HL-60/S4 treated with phorbol 12-myristate 13-acetate at 8.2 ng/mL for 4 days and 3 days (cell line): ENCODE measurements at regions not wholly inside any gene's neighbourhood (a gene's known extent, or its start where the extent isn't known, plus 50 kb on each side); places are given as distances from the start of the nearest gene placed in this dataset.
"Not testable (repeated sequence)": the region's sequence is repeated elsewhere in the genome, so short reads cannot be mapped to it uniquely, and the experiment has no call there.

Experiments used
- in situ Hi-C: fragments of 300-500 bp; cut with MboI; formaldehyde crosslinking; loops from 2 replicates; pipeline ENCODE4 v1.15.0; 2022; ENCODE audit warnings: low sequenced_read_pairs

DNA sequence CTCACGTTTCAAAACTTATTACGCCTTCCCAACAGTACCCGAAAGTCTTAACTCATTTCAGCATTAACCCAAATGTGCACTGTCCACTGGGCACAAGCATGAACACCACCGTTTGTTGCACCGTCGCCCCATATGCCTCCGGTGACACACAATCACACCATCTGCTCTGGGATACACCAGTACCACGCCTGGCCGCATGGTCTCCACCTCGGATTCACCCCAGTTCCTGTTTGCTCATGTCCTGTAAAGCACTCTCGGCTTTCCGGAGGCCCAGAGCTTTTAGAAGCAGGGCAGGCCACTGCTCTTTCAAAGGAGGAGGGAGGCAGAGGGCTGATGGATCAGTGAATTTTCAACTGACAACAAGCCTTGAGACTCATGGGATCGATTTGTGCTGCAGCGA, 1570.0 kb upstream of the DEFB115 start:
- in situ Hi-C loops = no loop called here

DNA sequence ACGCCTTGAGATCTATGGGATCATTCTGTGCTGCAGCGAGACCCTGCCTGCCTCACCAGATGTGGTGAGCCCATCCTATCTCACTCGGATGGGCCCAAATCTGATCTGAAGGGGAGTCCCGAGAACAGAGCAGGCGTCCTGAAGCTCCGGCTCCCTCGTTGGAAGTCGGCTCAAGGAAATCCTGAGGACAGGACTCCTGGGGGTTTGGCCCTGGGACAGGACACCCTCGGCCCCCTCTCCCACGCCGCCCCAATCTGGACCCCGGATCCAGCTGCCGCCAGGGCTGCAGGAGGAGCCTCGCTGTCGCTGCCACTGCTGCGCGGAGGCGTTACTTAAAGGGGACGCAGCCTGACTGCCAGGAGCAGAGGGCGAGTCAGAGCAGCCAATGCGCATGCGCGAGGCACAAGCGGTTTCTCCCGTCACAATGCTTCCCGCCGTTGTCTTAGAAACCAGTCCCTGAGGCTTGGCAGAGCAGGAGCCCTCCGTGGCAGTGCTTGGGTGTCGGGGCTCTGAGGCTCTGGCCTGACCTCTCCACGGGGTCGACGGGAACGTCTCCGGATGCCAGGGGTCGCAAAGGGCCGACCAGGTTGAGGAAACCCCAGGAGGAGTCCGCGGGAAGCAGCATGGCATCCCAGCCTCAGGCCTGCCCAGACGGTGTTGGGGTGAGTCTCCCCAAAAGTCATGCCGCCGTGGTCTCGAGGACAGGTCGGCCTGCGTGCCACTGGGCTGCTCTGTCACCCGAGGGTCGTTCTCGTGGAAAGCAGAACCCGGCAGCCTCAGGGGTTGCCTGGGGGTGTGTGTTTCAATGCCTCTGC, 1567.8 kb upstream of the DEFB115 start:
- in situ Hi-C loops = no loop called here

DNA sequence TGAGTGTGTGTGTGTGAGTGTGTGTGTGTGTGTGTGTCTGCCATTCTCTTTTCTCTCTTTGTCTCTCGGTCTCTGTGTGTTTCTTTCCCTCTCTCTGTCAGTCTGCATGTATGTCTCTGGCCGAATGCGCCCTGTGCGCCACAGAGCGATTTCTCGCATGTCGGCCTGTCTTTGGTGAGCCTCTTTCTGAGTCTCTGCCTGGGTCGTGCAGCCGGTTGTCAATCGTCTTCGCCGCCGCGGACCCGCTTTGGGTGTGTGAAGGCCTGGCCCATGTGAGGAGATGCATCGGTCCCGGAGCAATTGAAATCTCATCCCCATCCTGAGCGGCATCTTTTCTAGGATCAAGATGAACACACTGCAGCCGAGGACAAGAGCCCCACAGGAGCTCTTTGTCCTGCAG, 1567.2 kb upstream of the DEFB115 start:
- in situ Hi-C loops = no loop called here

DNA sequence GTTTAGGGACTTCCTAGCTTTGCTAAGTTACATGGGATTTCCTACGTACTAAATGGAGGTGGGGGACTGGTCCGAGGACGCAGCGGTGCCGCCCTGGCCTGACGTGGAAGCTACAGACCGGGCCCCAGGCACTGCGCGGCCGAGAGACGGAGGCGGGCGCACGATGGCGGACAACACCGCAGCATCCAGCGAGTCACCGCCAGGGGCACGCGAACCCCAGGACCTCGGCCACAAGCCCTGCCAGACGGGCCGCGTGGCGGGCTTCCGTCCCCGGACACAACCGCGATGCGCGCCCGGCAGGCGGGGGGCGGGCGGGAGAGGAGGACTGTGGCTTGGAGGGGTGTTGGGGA, 1516.9 kb upstream of the DEFB115 start:
- in situ Hi-C loops = no loop called here

DNA sequence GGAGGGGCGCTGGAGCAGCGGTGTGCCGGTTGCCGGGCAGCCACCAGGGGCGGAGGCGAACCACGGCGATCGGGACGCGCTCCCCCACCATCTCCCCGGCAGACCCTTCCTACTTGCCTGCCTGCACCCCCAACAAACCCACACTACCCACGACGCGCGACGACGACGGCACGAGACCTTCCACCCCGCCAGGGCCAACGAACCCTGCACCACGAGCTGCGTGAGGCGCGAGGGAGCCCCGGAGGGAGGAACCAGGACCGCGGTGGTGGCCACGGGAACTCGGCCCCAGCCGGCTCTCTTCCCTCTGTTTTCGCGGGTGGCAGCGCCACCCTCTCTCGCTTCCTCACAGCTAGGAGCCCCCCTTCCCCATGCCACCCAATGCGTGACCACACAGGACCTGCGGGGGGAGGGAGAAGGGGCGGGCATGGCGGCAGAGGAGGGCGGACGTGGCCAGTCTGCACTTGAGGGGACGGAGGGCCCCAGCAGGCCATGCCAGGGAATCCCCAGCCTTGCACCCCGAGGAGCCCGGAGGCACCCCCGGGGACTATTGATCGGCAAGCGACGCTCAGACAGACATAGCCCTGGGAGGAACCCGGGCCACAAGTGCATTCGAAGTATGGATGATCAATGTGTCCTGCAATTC, 1516.4 kb upstream of the DEFB115 start:
- in situ Hi-C loops = no loop called here

GRCh38 chr20:29741594-29741893, 1515.9 kb upstream of the DEFB115 start:
- in situ Hi-C loops = no loop called here

- in situ Hi-C loops = no loop called here
These were observed 1515.4 kb upstream of the DEFB115 start for GRCh38 chr20:29741894-29742698.

DNA sequence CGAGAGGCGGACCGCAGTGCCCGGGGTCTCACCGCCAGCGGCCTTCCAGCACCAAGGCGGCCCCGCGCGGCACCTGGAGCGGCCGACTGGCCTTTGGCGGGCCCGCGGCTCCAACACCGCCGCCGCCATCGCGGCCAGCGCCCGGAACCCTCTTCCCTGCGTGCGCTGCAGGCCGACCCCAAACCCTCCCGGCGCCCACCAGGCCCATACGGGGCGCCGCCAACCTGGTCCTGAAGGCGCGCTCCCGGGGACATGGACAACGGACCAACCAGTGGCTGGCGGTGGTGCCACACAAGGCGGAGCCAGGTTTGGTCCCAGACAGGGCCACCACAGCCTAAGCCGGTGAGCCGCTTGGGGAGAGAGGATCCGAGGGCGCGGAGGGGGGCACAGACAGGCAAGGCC, 1514.8 kb upstream of the DEFB115 start:
- in situ Hi-C loops = no loop called here

DNA sequence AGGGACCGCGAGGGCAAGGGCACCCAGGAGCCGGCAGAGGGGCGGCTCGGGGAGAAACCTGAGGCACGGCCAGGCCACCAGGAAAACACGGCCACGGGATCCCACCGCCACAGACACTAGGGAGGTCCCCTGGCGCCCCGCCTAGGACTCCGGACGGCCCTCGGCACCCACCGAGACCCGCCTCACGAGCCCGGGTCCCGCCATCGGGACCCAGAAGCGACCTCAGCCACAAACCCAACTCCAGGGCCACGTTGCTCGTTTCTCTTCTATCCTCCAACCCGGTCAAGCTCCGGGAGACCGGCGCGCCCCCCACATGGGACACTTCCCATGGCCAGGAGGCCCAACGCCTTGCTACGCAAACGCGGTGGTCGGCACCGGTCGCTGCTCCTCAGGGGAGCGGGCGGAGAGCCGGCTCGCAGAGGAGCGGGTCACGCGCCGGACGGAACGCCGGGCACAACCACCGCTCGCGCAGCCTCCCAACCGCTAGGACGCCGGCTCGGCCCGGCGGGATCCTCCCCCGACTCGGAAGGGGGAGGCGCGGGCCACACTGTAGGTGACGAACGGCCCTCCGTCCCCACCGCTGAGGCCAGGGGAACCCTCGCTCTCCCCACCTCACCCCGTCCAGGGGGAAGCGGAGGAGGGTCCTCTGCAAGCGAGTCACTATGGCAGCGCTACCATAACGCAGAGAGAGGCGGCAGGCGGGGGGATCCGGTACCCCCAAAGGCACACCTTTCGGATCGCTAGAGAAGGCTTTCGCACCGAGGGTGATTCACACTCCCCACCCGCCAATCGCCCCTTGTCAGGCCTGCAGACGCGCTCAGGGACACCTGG, 1514.1 kb upstream of the DEFB115 start:
- in situ Hi-C loops = no loop called here

- in situ Hi-C loops = no loop called here
These were observed 1513.4 kb upstream of the DEFB115 start for GRCh38 chr20:29744071-29744470.

DNA sequence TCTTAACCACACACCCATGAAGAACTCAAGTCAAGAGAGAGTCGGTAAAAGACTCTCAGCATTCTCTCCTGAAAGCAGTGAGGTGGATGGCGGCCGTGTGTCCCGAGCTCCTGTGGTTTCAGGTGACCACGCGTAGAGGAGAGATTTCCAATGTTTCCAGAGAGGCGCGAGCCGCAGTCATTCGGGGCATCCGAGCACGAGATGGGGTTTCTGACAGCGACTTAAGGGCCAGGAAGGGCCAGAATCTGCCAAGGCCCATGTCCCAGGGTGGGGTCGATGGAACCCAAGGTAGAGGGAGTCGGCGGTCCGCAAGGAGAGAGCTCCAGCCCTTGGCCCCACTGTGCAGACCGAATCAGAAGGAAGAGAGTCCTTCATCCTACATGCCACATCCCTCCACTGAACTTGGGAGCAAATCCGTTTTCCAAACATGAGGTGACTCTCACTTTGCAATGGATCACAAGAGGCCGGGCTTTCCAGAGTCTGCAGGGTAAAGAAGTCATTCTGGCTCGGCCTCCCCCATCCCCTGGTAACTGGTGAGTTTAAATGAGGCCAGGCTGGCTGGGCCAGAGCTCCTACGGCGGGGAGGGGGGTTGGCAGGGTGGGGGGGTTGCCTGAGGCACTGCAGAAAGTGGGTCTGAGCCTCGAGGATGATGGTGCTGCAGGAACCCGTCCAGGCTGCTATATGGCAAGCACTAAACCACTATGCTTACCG, 1511.8 kb upstream of the DEFB115 start:
- in situ Hi-C loops = not testable (repeated sequence)

GRCh38 chr20:29750268-29750899, 1507.1 kb upstream of the DEFB115 start:
- in situ Hi-C loops = no loop called here

- in situ Hi-C loops = not testable (repeated sequence)
These were observed 1504.6 kb upstream of the DEFB115 start for GRCh38 chr20:29752644-29753425.

DNA sequence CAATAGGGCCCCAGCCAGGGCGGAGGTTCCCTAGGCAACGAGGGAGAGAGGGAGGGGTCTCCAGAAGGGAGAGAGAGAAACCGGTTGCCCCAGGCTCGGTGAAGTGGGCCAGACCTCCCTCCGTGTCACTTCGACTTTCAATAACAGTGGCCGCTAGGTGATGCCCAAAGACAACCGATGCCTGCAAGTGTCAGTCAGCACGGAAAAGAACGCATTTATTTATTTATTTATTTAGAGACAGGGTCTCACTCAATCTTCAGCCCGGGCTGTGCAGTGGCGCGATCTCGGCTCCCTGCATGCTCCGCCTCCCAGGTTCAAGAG, 1504.1 kb upstream of the DEFB115 start:
- in situ Hi-C loops = not testable (repeated sequence)

DNA sequence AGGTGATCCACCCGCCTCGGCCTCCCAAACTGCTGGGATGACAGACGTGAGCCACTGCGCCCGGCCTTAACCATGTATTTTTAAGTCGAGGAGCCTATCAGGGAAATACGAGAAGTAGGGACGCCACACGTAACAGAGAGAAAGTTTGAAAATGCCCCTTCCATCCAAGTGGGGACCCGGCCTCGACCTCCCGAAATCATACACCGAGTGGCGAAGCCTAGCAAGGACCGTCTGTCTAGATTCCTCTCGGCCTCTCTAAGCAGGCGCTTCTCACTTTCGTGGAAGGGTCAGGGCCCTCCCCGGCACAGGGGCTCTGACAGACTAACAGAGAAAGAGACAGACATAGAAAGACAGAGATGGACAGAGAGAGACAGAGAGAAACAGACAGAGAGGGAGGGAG, 1503.6 kb upstream of the DEFB115 start:
- in situ Hi-C loops = not testable (repeated sequence)

DNA sequence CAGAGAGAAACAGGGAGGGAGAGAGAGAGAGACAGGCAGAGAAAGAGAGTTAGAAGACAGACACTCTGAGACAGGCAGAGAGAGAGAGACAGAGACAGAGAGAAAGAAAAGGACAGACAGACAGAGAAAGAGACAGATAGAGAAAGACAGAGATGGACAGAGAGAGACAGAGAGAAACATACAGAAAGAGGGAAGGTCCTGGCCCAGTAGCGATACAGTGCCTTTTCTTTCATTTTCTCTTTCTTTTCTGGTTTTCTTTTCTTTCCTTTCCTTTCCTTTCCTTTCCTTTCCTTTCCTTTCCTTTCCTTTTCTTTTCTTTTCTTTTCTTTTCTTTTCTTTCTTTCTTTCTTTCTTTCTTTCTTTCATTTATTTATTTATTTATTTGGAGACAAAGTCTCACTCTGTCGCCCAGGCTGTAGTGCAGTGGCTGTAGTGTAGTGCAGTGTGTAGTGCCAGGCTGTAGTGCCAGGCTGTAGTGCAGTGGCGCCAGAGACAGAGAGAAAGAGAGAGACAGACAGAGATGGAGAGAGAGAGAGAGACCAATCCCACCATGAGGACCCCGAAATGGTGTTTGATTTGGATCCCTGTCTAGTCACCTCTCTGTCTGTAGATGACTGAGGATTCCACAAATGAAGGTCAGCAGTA, 1501.5 kb upstream of the DEFB115 start:
- in situ Hi-C loops = not testable (repeated sequence)

- in situ Hi-C loops = no loop called here
These were observed 1500.8 kb upstream of the DEFB115 start for GRCh38 chr20:29756664-29757063.

DNA sequence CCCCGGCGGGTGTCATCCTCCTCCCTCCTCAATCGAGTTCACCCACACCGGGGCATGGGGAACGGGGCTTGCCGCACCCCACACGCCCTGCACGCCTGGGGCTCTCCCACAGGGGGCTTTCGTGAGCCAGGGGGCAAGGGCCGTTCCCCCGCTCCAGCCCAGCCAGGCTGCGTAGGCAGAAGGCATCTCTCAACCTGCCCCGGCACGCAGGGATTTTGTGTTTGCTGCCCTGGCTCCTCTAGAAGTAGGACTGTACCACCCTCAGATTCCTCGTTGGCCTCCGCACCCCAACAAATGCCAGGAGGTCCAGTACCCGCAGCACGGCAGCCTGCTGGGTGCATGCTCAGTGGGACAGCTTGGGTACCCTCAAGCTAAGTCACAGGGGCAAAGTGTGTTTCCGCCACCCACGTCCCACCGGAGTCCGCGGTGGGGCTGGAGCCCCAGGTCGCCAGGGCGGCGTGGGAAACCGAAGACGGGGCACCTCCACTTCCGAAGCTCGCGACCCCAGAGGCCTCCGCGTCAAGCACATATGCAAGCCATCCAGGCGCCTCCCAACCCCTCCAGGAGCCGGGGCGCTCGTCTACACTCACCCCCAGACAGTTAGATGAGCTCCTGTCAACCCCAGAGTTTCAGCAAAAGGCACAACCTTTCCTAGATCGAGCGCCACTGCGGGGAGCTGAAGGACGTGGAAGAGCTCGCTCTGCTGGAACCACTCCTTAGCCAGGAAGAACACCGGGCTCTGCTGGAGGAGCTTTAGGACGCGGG, 1495.7 kb upstream of the DEFB115 start:
- in situ Hi-C loops = not testable (repeated sequence)
